CMK (cell line): ENCODE measurements at regions not wholly inside any gene's neighbourhood (a gene's known extent, or its start where the extent isn't known, plus 50 kb on each side); places are given as distances from the start of the nearest gene placed in this dataset.
"Not testable (repeated sequence)": the region's sequence is repeated elsewhere in the genome, so short reads cannot be mapped to it uniquely, and the experiment has no call there.

ENCODE experiments used
- DNase-seq: peaks from one replicate; pipeline ENCODE4 v3.0.0-alpha.2; 2010; ENCODE audit warnings: low read depth

- DNase-seq: no peak
Observed at GRCh38 chr5:120999550-120999949, 535.5 kb downstream of the PRR16 start.

GRCh38 chr5:121006217-121006616 lies 542.1 kb downstream of the PRR16 start:
- no peak for DNase-seq

GRCh38 chr5:121008041-121008440 lies 543.9 kb downstream of the PRR16 start:
- no peak for DNase-seq

GRCh38 chr5:121009058-121009457 lies 545.0 kb downstream of the PRR16 start:
- no peak for DNase-seq

DNA sequence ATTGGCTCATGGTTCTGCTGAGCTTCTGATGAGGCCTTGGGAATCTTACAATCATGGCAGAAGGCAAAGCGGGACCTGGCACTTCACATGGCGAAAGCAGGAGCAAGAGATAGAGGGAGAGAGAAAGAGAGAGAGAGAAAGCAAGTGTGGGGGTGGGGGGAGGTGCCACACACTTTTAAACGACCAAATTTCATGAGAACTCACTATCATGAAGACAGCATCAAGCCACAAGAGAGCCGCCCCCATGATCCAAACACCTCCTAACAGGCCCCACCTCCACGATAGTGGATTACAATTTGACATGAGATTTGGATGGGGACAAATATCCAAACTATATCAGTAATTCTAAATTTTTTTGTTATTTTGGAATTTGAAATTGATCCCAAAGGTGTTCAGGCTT lies 553.9 kb downstream of the PRR16 start:
- no peak for DNase-seq

DNA sequence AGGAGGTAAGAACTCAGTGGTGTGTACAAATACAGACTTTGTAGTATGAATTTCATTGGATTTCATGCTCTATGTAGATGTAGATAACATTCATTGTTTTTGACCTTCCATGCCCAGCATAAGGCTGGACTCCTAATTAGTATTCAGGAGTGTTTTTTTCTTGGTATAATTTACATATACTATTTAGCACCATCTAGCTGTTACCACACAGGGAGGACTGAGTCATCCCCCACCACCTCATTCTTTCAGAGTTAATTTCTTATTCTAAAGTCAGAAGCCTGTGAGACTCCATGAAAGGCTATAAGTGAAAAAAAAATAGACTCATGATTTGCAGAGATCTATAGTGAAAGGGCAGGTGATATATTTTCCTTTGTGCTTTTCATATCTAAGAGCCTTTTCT lies 555.0 kb downstream of the PRR16 start:
- no peak for DNase-seq

DNA sequence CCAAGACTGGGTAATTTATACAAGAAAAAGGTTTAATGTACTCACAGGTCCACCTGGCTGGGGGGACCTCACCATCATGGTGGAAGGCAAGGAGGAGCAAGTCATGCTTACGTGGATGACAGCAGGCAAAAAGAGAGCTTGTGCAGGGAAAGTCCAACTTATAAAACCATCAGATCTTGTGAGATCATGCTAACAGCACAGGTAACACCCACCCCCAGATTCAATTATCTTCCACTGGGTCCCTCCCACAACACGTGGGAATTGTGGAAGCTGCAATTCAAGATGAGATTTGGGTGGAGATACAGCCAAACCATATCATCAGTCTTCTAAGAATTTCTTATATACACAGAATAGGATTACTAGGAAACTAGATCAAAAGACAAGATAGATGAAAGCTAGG lies 555.6 kb downstream of the PRR16 start:
- peak; percentile 5 for DNase-seq

DNA sequence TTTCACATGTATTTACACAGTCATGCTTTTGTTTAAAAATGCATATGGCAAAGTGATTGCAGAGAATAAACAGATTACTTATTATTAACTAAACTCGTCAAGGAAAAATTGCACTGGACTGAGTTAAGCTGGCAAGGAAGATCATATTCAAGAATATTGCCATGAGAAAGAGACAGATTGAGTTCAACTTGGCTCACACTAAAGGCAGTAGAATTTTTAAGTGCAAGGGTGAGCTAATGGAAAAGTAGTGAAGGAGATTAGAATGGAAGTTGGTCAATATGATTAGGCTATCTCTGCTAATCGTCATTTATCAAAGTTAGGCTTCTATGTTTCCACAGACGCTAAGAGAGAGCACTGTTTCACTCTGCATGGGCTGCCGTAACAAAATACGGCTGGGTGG lies 557.6 kb downstream of the PRR16 start:
- no peak for DNase-seq

- DNase-seq: no peak
Observed at GRCh38 chr5:121024416-121025311, 560.6 kb downstream of the PRR16 start.

GRCh38 chr5:121025671-121026070 lies 561.6 kb downstream of the PRR16 start:
- no peak for DNase-seq

GRCh38 chr5:121027636-121028035 lies 563.5 kb downstream of the PRR16 start:
- no peak for DNase-seq

- no peak for DNase-seq
Observed at GRCh38 chr5:121029536-121030245, 565.6 kb downstream of the PRR16 start.

DNA sequence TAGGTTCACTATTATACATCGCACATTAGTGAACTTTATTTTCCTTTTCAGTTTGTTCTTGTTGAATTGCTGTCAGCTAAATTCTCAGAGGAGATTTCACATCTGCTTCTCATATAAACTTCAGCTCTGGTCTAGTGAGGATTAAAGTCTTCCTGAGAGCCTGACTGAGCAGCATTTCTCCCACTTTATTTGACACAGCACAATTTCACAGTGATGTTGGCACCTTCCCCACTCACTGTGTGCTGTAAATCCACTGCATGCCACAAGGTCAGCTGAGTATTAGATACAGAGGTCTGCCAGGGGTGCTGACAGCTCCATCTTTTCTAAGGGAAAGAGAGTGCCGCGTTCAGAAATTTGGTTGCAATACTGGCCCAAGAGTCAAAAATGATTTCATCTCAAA lies 567.4 kb downstream of the PRR16 start:
- no peak for DNase-seq

- DNase-seq: no peak
Observed at GRCh38 chr5:121033334-121033733, 569.2 kb downstream of the PRR16 start.

DNA sequence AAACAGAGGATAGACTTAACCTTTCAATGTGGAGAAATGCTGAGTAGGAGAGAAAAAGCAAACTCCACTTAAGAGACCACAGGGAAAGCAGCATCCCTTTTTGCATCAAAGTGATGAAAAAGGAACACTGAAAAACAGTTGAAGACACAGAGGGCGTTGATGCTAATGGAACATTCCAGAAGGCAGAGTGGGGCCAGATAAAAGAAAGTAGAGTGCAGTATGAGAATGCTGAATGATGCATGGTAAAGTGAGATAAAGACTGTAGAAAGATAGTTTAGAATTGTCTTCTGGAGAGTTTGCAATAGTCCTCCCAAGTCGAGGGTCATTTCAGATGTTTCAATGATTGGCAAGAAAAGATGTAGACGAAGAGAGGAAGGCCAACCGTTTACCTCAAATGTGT lies 574.3 kb downstream of the PRR16 start:
- no peak for DNase-seq

GRCh38 chr5:121049971-121050370 lies 585.9 kb downstream of the PRR16 start:
- DNase-seq: no peak

DNA sequence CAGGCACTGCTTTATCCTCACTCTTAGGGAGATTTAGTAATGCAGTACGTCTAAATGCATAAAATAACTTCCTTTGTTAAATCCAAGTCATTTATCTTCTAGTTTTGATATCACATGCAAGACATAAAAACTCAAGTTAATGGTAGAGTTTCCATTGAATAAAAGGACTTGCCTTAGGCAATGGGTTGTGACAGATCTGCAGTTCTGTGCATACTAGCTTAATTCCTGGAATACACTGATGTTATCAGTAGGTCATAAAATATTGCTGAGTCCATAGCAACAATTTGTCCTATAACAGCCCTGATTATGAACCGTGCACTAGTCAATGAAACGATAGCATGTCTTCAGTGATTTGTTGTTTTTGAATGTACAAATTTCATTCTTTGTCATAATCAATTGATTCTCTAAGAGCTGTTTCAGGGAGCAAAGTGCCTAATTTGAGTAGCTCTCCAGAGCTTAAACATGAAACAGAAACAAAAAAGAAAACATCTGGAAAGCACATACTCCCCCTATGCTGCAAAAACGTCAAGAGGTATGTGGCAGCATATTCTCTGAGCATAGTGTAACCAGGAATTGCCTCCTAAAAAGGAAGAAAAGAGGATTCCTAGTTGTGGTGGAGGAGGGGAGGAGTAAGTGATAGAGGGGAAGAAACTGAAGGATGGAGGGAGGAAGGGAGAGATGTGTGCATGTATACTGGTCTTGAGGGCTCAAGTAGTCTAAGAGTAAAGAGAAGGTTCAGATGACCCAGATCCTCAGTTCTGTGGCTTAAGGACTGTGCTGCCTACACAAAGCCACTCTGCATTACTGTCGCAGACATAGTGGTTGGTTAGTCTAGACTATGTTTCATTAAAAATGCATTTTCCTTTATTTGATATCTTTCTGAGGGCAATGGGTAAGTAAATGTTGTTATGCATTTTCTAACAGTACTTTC lies 589.2 kb downstream of the PRR16 start:
- no peak for DNase-seq

DNA sequence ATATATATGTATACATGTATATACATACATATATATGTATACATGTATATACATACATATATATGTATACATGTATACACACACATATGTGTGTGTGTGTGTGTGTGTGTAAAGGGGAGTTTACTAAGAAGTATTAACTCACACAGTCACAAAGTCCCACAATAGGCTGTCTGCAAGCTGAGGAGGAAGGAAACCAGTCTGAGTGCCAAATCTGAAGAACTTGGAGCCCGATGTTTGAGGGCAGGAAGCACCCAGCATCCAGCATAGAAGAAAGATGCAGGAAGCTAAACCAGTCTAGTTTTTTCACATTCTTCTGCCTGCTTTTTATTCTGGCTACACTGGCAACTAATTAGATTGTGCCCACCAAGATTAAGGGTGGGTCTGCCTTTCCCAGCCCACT lies 591.5 kb downstream of the PRR16 start:
- DNase-seq: no peak

DNA sequence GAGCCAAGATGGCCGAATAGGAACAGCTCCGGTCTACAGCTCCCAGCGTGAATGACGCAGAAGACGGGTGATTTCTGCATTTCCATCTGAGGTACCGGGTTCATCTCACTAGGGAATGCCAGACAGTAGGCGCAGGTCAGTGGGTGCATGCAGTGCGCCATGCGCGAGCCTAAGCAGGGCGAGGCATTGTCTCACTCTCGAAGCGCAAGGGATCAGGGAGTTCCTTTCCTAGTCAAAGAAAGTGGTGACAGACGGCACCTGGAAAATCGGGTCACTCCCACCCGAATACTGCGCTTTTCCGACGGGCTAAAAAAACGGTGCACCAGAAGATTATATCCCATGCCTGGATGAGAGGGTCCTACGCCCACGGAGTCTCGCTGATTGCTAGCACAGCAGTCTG lies 600.1 kb downstream of the PRR16 start:
- not testable (repeated sequence) for DNase-seq

DNA sequence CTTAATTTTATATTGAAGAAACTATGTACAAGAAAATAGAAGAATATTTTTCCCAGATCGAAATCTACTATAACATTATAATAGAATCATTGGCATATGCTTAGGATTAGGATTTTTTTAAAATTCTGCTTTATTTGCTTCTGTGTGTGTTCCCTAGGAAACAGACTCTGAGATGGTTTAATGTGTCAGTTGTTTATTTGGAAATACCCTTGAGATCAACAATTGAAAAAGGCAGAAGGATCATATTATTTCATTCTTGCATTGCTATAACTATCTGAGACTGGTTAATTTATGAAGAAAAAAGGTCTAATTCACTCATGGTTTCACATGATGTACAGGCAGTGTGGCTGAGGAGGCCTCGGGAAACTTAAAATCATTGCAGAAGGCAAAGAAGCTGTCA lies 622.6 kb downstream of the PRR16 start:
- DNase-seq: no peak

- DNase-seq: no peak
Observed at GRCh38 chr5:121087560-121087959, 623.5 kb downstream of the PRR16 start.

DNA sequence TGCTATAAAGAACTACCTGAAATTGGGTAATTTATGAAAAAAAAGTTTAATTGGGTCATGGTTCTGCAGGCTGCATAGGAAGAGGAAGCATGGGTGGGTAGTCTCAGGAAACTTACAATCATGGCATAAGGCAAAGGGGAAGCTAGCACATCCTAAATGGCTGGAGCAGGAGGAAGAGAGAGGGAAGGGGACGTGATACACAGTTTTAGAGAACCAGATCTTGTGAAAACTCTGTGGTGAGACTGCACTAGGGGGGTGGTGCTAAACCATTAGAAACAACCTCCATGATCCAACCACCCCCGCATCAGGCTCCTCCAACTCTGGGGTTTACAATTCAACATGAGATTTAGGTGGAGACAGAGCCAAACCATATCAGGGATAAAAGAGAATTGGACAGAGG lies 624.2 kb downstream of the PRR16 start:
- DNase-seq: no peak
